ENCODE measurements at regions not wholly inside any gene's neighbourhood (a gene's known extent, or its start where the extent isn't known, plus 50 kb on each side); places are given as distances from the start of the nearest gene placed in this dataset.

DNA sequence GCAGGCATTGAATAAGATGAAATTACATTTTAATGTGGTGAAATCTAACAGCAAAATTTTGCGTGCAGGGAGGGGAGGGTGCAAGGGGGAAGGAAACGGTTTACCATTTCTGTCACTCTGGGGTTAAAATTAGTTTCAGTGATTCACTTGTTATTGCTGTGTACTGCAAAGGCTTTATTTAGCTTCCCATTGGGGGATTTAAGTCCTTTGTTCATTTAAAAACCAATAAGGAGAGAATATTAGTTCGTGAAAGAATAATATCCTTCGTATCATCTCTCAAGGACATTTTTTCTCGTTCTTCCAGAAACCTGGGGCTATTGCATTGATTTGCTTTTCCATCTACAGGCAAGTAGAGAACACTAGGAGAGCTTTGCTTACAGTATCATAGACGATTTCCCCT, 667.8 kb upstream of the RGMB start:
- no peaks in the 10 kb centered on the region for H3K27me3 ChIP-seq (ENCODE audit: control insufficient read depth, insufficient read depth, low read length)
- no peaks in the 10 kb centered on the region for H3K4me1 ChIP-seq (ENCODE audit: control insufficient read depth, insufficient read depth, low read length)
- ATAC-seq (no peak), DNase-seq (ENCODE audit: low read depth, low spot score) (no peak)
- H3K36me3 ChIP-seq (ENCODE audit: control insufficient read depth, insufficient read depth, low read length), result no peaks in the 10 kb centered on the region
- CTCF ChIA-PET, result no interaction called here
- in situ Hi-C loops (cut with HindIII; ENCODE audit: low pct_unique_long_range_greater_than_20kb, low sequenced_read_pairs), result no loop called here
- POLR2A ChIA-PET, result no interaction called here
- no peaks in the 10 kb centered on the region for H3K9me3 ChIP-seq (ENCODE audit: control insufficient read depth, insufficient read depth, low read depth, low read length)
- no peak overlapping the region for H3K4me3 ChIP-seq (ENCODE audit: low read depth in 2 of 2, low read length in 2 of 2)
- intact Hi-C loops (cut with micrococcal nuclease; ENCODE audit: unreplicated experiment), result no loop called here
- TF ChIP-seq, protein P1, sequence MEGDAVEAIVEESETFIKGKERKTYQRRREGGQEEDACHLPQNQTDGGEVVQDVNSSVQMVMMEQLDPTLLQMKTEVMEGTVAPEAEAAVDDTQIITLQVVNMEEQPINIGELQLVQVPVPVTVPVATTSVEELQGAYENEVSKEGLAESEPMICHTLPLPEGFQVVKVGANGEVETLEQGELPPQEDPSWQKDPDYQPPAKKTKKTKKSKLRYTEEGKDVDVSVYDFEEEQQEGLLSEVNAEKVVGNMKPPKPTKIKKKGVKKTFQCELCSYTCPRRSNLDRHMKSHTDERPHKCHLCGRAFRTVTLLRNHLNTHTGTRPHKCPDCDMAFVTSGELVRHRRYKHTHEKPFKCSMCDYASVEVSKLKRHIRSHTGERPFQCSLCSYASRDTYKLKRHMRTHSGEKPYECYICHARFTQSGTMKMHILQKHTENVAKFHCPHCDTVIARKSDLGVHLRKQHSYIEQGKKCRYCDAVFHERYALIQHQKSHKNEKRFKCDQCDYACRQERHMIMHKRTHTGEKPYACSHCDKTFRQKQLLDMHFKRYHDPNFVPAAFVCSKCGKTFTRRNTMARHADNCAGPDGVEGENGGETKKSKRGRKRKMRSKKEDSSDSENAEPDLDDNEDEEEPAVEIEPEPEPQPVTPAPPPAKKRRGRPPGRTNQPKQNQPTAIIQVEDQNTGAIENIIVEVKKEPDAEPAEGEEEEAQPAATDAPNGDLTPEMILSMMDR (IDR thresholded peaks at IDR 0.05), result no peak
- no peak for TF ChIP-seq TCF7L2 (IDR thresholded peaks at IDR 0.05; ENCODE audit: low read depth, low read length)
- H3K27ac ChIP-seq (ENCODE audit: low read length), result no peak overlapping the region
- BruUV-seq (replicated peaks), result no TSS peak

- H3K27me3 ChIP-seq (ENCODE audit: control insufficient read depth, insufficient read depth, low read length), result no peaks in the 10 kb centered on the region
- no peak overlapping the region for H3K27ac ChIP-seq (ENCODE audit: low read length)
- in situ Hi-C loops (cut with HindIII; ENCODE audit: low pct_unique_long_range_greater_than_20kb, low sequenced_read_pairs), result no loop called here
- TF ChIP-seq, protein P1 (IDR thresholded peaks at IDR 0.05), result no peak
- no peak for TF ChIP-seq POLR2AphosphoS5 (IDR thresholded peaks at IDR 0.05; ENCODE audit: low read depth, low read length)
- no peak for TF ChIP-seq SIN3A (IDR thresholded peaks at IDR 0.05; ENCODE audit: borderline replicate concordance, insufficient read depth, low read depth, low read length)
- no peak for TF ChIP-seq TCF7L2 (IDR thresholded peaks at IDR 0.05; ENCODE audit: low read depth, low read length)
- TF ChIP-seq, protein P2, sequence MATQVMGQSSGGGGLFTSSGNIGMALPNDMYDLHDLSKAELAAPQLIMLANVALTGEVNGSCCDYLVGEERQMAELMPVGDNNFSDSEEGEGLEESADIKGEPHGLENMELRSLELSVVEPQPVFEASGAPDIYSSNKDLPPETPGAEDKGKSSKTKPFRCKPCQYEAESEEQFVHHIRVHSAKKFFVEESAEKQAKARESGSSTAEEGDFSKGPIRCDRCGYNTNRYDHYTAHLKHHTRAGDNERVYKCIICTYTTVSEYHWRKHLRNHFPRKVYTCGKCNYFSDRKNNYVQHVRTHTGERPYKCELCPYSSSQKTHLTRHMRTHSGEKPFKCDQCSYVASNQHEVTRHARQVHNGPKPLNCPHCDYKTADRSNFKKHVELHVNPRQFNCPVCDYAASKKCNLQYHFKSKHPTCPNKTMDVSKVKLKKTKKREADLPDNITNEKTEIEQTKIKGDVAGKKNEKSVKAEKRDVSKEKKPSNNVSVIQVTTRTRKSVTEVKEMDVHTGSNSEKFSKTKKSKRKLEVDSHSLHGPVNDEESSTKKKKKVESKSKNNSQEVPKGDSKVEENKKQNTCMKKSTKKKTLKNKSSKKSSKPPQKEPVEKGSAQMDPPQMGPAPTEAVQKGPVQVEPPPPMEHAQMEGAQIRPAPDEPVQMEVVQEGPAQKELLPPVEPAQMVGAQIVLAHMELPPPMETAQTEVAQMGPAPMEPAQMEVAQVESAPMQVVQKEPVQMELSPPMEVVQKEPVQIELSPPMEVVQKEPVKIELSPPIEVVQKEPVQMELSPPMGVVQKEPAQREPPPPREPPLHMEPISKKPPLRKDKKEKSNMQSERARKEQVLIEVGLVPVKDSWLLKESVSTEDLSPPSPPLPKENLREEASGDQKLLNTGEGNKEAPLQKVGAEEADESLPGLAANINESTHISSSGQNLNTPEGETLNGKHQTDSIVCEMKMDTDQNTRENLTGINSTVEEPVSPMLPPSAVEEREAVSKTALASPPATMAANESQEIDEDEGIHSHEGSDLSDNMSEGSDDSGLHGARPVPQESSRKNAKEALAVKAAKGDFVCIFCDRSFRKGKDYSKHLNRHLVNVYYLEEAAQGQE (IDR thresholded peaks at IDR 0.05; ENCODE audit: insufficient read depth in 1 of 2, low read depth in 2 of 2, low read length in 1 of 2), result no peak
- DNase-seq (ENCODE audit: low read depth, low spot score), result no peak
- no peaks in the 10 kb centered on the region for H3K36me3 ChIP-seq (ENCODE audit: control insufficient read depth, insufficient read depth, low read length)
- no peaks in the 10 kb centered on the region for H3K9me3 ChIP-seq (ENCODE audit: control insufficient read depth, insufficient read depth, low read depth, low read length)
- ChIA-PET POLR2A (interaction anchor here (0.6 kb wide), 1 partner anchor 40 kb away, joined by 4 read pairs; no protein-coding TSS in a partner anchor), CTCF (no interaction called here)
- H3K4me1 ChIP-seq (ENCODE audit: control insufficient read depth, insufficient read depth, low read length), result no peaks in the 10 kb centered on the region
- no peak for ATAC-seq
- H3K4me3 ChIP-seq (ENCODE audit: low read depth in 2 of 2, low read length in 2 of 2), result no peak overlapping the region
- intact Hi-C loops (cut with micrococcal nuclease; ENCODE audit: unreplicated experiment), result no loop called here
- BruUV-seq (replicated peaks), result no TSS peak
These were observed 667.1 kb upstream of the RGMB start for GRCh38 chr5:98106116-98107031.
